ENCODE measurements at regions not wholly inside any gene's neighbourhood (a gene's known extent, or its start where the extent isn't known, plus 50 kb on each side); places are given as distances from the start of the nearest gene placed in this dataset.
A peak's percentile ranks its signal among the peaks of the same experiment; 100 is the strongest.

DNA sequence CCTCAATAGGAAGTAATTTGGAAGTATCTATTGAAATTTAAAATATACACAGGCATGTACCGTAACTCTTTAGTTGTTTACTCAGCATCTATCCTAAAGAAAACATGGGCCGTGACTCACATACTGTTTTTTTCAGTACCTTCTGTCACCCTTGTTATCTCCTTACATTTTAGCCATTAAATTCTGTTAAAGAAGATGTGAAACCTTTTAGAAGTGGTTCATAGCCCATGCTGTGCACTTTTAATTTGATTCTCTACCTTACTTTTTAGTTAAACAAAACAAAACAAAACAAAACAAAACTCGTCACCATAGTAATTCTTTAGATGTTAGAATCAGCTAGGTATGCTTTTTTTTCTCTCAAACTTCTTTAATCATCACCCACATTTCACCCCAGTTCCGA is 494.4 kb upstream of the RGS6 start:
- no peak overlapping the region for H3K4me3 Mint-ChIP-seq (ENCODE audit: unreplicated experiment)
- H3K27me3 Mint-ChIP-seq (ENCODE audit: insufficient read depth, unreplicated experiment): no peaks in the 10 kb centered on the region
- POLR2A ChIA-PET: no interaction called here
- H3K4me1 Mint-ChIP-seq (ENCODE audit: insufficient read depth, unreplicated experiment): peaks cover 20% of the 10 kb centered on the region
- CTCF ChIA-PET: interaction anchor here (1.2 kb wide), 1 partner anchor 41 kb away, joined by 3 read pairs; no protein-coding TSS in a partner anchor
- intact Hi-C loops (cut with micrococcal nuclease): no loop called here
- no peaks in the 10 kb centered on the region for H3K9me3 Mint-ChIP-seq (ENCODE audit: unreplicated experiment)
- no peak for DNase-seq (ENCODE audit: unreplicated experiment)
- no peaks in the 10 kb centered on the region for H3K36me3 Mint-ChIP-seq (ENCODE audit: insufficient read depth, unreplicated experiment)
- BruUV-seq (replicated peaks): no TSS peak
- TF ChIP-seq, protein P1, sequence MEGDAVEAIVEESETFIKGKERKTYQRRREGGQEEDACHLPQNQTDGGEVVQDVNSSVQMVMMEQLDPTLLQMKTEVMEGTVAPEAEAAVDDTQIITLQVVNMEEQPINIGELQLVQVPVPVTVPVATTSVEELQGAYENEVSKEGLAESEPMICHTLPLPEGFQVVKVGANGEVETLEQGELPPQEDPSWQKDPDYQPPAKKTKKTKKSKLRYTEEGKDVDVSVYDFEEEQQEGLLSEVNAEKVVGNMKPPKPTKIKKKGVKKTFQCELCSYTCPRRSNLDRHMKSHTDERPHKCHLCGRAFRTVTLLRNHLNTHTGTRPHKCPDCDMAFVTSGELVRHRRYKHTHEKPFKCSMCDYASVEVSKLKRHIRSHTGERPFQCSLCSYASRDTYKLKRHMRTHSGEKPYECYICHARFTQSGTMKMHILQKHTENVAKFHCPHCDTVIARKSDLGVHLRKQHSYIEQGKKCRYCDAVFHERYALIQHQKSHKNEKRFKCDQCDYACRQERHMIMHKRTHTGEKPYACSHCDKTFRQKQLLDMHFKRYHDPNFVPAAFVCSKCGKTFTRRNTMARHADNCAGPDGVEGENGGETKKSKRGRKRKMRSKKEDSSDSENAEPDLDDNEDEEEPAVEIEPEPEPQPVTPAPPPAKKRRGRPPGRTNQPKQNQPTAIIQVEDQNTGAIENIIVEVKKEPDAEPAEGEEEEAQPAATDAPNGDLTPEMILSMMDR (IDR thresholded peaks at IDR 0.05; ENCODE audit: unreplicated experiment): no peak
- H3K27ac Mint-ChIP-seq (ENCODE audit: low read depth, unreplicated experiment): peak overlapping the region; percentile 63

DNA sequence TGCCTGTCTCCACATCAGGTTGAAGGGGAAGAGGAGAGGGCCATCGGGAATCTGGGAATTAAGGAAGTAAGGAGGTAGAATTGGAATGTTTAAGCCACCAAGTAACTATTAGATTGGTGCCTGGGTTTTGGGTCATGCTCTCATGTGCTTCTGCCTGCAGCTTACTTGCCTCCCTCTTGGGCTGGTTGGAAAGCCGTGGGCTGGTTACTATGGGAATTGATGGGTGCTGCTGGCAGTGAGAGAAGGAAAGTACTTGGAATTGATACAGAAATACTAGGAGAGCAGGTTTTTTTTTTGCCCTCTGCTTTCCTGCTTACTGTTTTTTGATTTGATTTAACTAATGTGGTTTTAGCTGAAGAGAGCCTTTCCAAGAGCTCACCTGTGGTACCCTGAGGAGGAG is 493.5 kb upstream of the RGS6 start:
- Mint-ChIP-seq H3K27ac (ENCODE audit: low read depth, unreplicated experiment) (peak overlapping the region; percentile 63), H3K4me3 (ENCODE audit: unreplicated experiment) (no peak overlapping the region), H3K36me3 (ENCODE audit: insufficient read depth, unreplicated experiment) (no peaks in the 10 kb centered on the region), H3K4me1 (ENCODE audit: insufficient read depth, unreplicated experiment) (peaks cover 20% of the 10 kb centered on the region), H3K9me3 (ENCODE audit: unreplicated experiment) (no peaks in the 10 kb centered on the region), H3K27me3 (ENCODE audit: insufficient read depth, unreplicated experiment) (no peaks in the 10 kb centered on the region)
- ChIA-PET POLR2A (interaction anchor here (0.7 kb wide), 2 partner anchors 54 to 734 kb away, joined by 3 read pairs; no protein-coding TSS in a partner anchor), CTCF (no interaction called here)
- intact Hi-C loops (cut with micrococcal nuclease): no loop called here
- no TSS peak for BruUV-seq (replicated peaks)
- TF ChIP-seq, protein P1 (IDR thresholded peaks at IDR 0.05; ENCODE audit: unreplicated experiment): no peak
- no peak for DNase-seq (ENCODE audit: unreplicated experiment)

DNA sequence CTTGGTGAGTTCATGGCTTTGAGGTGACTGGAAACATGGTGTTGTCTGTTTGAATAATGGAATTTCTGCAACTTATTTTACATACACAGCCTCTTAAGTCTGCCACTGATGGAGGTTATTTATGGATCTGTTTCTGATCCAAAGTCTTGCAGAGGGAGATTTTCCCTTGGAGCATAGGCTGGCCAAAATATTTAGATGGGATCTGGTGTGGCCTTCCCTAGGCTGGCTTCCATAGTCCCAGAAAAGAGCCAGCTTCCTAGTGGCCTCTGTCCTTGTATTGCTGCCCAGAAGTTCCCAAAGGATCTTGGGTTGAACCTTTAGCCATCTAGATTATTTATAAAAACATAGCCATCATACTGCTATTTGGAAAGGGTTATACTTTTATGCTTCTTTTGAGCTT is 491.1 kb upstream of the RGS6 start:
- POLR2A ChIA-PET: interaction anchor here (0.6 to 1.3 kb wide), 2 partner anchors 10 to 118 kb away, joined by 3 to 4 read pairs; no protein-coding TSS in a partner anchor
- no peak overlapping the region for H3K4me3 Mint-ChIP-seq (ENCODE audit: unreplicated experiment)
- peaks cover 20% of the 10 kb centered on the region for H3K4me1 Mint-ChIP-seq (ENCODE audit: insufficient read depth, unreplicated experiment)

DNA sequence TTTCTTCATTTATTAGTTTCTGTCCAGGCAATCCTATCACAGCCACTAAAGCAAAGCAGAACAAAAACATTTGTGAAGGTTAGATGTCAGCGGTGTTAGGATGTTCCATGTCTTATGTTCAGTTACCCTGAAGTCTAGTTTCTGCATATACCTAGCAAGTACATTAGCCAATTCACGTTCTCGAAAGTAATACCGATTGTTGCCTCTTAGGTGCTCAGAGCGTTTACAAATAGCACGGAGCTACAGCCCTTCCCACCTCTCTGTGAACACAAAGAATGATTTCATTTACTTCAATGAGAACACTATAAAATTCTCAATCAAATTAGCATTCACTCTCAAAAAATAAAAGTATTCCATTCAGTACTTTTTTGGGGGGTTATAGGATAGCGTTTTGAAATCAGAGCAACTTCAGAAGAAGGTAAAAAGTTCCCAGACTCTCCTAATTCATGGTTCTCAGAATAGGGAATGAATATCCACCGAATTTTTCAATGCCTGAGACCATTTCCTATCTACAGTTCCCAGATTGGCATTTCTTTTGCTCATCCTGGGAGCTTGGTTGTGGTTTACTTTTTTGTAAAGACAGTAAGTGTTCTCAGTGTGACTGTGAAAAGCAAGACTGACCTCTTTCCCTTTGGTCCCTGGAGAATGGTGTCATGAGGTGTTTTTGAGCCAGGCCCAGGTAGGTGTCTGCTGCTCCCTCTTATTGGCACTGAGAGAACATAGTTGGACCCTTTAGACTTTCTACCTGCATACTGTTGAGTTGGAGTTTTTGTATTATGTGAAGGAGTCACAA is 488.0 kb upstream of the RGS6 start:
- Mint-ChIP-seq H3K27me3 (ENCODE audit: insufficient read depth, unreplicated experiment) (no peaks in the 10 kb centered on the region), H3K27ac (ENCODE audit: low read depth, unreplicated experiment) (peak overlapping the region; percentile 39)

More for the DNA sequence above, 491.1 kb upstream of the RGS6 start:
- no TSS peak for BruUV-seq (replicated peaks)
- Mint-ChIP-seq H3K27ac (ENCODE audit: low read depth, unreplicated experiment) (no peak overlapping the region), H3K9me3 (ENCODE audit: unreplicated experiment) (no peaks in the 10 kb centered on the region), H3K27me3 (ENCODE audit: insufficient read depth, unreplicated experiment) (no peaks in the 10 kb centered on the region), H3K36me3 (ENCODE audit: insufficient read depth, unreplicated experiment) (no peaks in the 10 kb centered on the region)
- CTCF ChIA-PET: no interaction called here
- TF ChIP-seq, protein P1 (IDR thresholded peaks at IDR 0.05; ENCODE audit: unreplicated experiment): no peak
- intact Hi-C loops (cut with micrococcal nuclease): no loop called here
- no peak for DNase-seq (ENCODE audit: unreplicated experiment)

More for the DNA sequence above, 488.0 kb upstream of the RGS6 start:
- H3K36me3 Mint-ChIP-seq (ENCODE audit: insufficient read depth, unreplicated experiment): no peaks in the 10 kb centered on the region
- CTCF ChIA-PET: no interaction called here
- no peak overlapping the region for H3K4me3 Mint-ChIP-seq (ENCODE audit: unreplicated experiment)
- BruUV-seq (replicated peaks): no TSS peak
- intact Hi-C loops (cut with micrococcal nuclease): no loop called here
- H3K9me3 Mint-ChIP-seq (ENCODE audit: unreplicated experiment): no peaks in the 10 kb centered on the region
- peaks cover 7% of the 10 kb centered on the region for H3K4me1 Mint-ChIP-seq (ENCODE audit: insufficient read depth, unreplicated experiment)
- TF ChIP-seq, protein P1 (IDR thresholded peaks at IDR 0.05; ENCODE audit: unreplicated experiment): no peak
- no peak for DNase-seq (ENCODE audit: unreplicated experiment)
- POLR2A ChIA-PET: no interaction called here

All from MCF 10A (cell line).